KMS-11 (cell line): ENCODE measurements at regions not wholly inside any gene's neighbourhood (a gene's known extent, or its start where the extent isn't known, plus 50 kb on each side); places are given as distances from the start of the nearest gene placed in this dataset.
"Not testable (repeated sequence)": the region's sequence is repeated elsewhere in the genome, so short reads cannot be mapped to it uniquely, and the experiment has no call there.

Source experiments
- H2AFZ ChIP-seq: fragments of 200-600 bp; sonication (generic); 2 replicates; pipeline ENCODE4 v1.6.1; 2016; ENCODE audit warnings: antibody characterized with exemption, mixed run types, low read depth
- H3K27ac ChIP-seq: fragments of 200-600 bp; sonication (generic); 2 replicates; pipeline ENCODE4 v1.6.1; 2016; ENCODE audit warnings: mild to moderate bottlenecking, mixed run types
- H3K27me3 ChIP-seq: fragments of 200-600 bp; sonication (generic); 2 replicates; pipeline ENCODE4 v1.6.1; 2017; ENCODE audit warnings: mild to moderate bottlenecking, low read depth, mixed run types, moderate library complexity; ENCODE audit not compliant: insufficient read depth
- H3K36me3 ChIP-seq: fragments of 200-600 bp; sonication (generic); 2 replicates; pipeline ENCODE4 v1.6.1; 2017; ENCODE audit warnings: mild to moderate bottlenecking, mixed run types; ENCODE audit not compliant: insufficient read depth
- H3K4me1 ChIP-seq: fragments of 200-600 bp; sonication (generic); 2 replicates; pipeline ENCODE4 v1.6.1; 2016; ENCODE audit warnings: mild to moderate bottlenecking, low read depth, mixed run types; ENCODE audit not compliant: poor library complexity, severe bottlenecking
- H3K4me2 ChIP-seq: fragments of 200-600 bp; sonication (generic); 2 replicates; pipeline ENCODE4 v1.7.0; 2016; ENCODE audit warnings: mild to moderate bottlenecking, mixed run types
- H3K4me3 ChIP-seq: fragments of 200-600 bp; sonication (generic); IDR thresholded peaks from 2 replicates; pipeline ENCODE4 v1.6.1; 2017; ENCODE audit warnings: low read depth, low read length, mixed read lengths; ENCODE audit not compliant: insufficient read depth
- H3K79me2 ChIP-seq: fragments of 200-600 bp; sonication (generic); 2 replicates; pipeline ENCODE4 v1.6.1; 2016; ENCODE audit warnings: low read depth, mixed run types; ENCODE audit not compliant: insufficient read depth
- H3K9ac ChIP-seq: fragments of 200-600 bp; sonication (generic); 2 replicates; pipeline ENCODE4 v1.6.1; 2016; ENCODE audit warnings: mild to moderate bottlenecking, mixed run types
- H4K20me1 ChIP-seq: fragments of 200-600 bp; sonication (generic); 2 replicates; pipeline ENCODE4 v1.6.1; 2016; ENCODE audit warnings: mild to moderate bottlenecking, mixed run types; ENCODE audit not compliant: insufficient read depth
- CTCF ChIP-seq: fragments of 200-600 bp; sonication (generic); conservative IDR thresholded peaks from 2 replicates; pipeline ENCODE4 v1.6.1; 2017; ENCODE audit warnings: low read depth, mild to moderate bottlenecking, antibody characterized with exemption, low read length, moderate library complexity, mixed read lengths

DNA sequence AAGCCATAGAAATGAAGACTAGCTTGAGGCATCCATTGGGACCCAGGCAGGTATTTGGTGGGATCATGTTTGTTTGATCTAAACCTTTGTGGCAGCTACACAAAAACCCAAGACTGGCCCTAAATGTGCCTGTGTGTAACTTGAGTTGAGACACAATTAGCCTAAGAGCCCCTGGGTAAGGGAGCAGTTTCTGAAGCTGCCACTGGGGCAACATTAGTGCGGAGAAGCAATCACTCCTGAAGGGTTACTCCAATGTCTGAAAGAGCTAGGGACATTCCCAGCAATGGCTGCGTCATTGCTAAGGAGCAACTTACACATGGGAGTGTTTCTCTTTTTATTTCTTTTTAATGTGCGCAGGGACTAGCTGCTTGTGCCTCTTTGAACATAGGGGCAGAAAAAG is 67.9 kb upstream of the EEF1E1 start:
- no peak overlapping the region for H3K9ac ChIP-seq
- H3K4me2 ChIP-seq = no peak overlapping the region
- H3K36me3 ChIP-seq = no peaks in the 10 kb centered on the region
- no peak overlapping the region for H3K27ac ChIP-seq
- H4K20me1 ChIP-seq = no peaks in the 10 kb centered on the region
- no peak overlapping the region for H2AFZ ChIP-seq
- no peaks in the 10 kb centered on the region for H3K27me3 ChIP-seq
- H3K79me2 ChIP-seq = no peaks in the 10 kb centered on the region
- no peaks in the 10 kb centered on the region for H3K4me1 ChIP-seq
- TF ChIP-seq CTCF = no peak
- H3K4me3 ChIP-seq = no peak overlapping the region

DNA sequence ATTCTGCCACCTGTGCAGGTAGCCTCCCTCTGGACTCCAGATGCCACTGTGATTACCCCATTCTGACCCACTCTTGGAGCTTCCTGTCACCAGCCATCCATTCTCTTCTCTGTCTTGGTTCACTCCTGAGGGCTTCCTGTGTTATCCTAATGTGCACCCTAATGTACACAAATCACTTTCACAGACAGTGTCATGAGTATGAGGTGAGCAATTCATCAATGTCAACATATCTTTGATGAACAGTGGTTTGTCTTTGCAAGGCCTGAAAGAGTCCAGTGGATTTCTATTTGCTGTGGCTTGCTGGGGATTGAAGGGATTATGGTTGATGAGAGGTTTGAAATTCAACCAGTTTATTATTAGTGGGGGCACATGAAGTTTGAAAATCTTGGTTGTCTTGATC is 63.8 kb upstream of the EEF1E1 start:
- TF ChIP-seq CTCF = no peak
- H3K4me3 ChIP-seq = no peak overlapping the region
- H3K36me3 ChIP-seq = no peaks in the 10 kb centered on the region
- H3K27ac ChIP-seq = no peak overlapping the region
- H3K27me3 ChIP-seq = no peaks in the 10 kb centered on the region
- no peaks in the 10 kb centered on the region for H4K20me1 ChIP-seq
- H3K4me2 ChIP-seq = no peak overlapping the region
- no peak overlapping the region for H3K9ac ChIP-seq
- H3K79me2 ChIP-seq = no peaks in the 10 kb centered on the region
- H2AFZ ChIP-seq = no peak overlapping the region
- H3K4me1 ChIP-seq = no peaks in the 10 kb centered on the region

- not testable (repeated sequence) for H3K4me1 ChIP-seq
Observed at GRCh38 chr6:8165008-8165407, 62.7 kb upstream of the EEF1E1 start.

GRCh38 chr6:8164281-8164680 is 61.9 kb upstream of the EEF1E1 start:
- not testable (repeated sequence) for H4K20me1 ChIP-seq, H3K4me3 ChIP-seq, H3K9ac ChIP-seq, H3K79me2 ChIP-seq, H3K36me3 ChIP-seq, H2AFZ ChIP-seq, H3K27ac ChIP-seq, H3K4me2 ChIP-seq, H3K4me1 ChIP-seq, H3K27me3 ChIP-seq

More at GRCh38 chr6:8165008-8165407, 62.7 kb upstream of the EEF1E1 start:
- H3K4me3 ChIP-seq, H3K79me2 ChIP-seq, H4K20me1 ChIP-seq, H3K9ac ChIP-seq, H3K4me2 ChIP-seq, H2AFZ ChIP-seq, H3K27me3 ChIP-seq, H3K36me3 ChIP-seq, H3K27ac ChIP-seq: not testable (repeated sequence)

- Histone ChIP-seq H3K79me2 (no peaks in the 10 kb centered on the region), H3K36me3 (no peaks in the 10 kb centered on the region), H3K27me3 (no peaks in the 10 kb centered on the region), H3K4me3 (no peak overlapping the region), H3K4me2 (no peak overlapping the region), H2AFZ (no peak overlapping the region), H3K9ac (no peak overlapping the region), H3K4me1 (no peaks in the 10 kb centered on the region), H4K20me1 (no peaks in the 10 kb centered on the region), H3K27ac (no peak overlapping the region)
- no peak for TF ChIP-seq CTCF
Observed at GRCh38 chr6:8159966-8160365, 57.6 kb upstream of the EEF1E1 start.
